ENCODE measurements at regions not wholly inside any gene's neighbourhood (a gene's known extent, or its start where the extent isn't known, plus 50 kb on each side); places are given as distances from the start of the nearest gene placed in this dataset.

- TF ChIP-seq EZH2 (IDR thresholded peaks at IDR 0.05; ENCODE audit: low read depth, unreplicated experiment) (no peak), CTCF (conservative IDR thresholded peaks at IDR 0.05; ENCODE audit: low read depth in 2 of 2) (no peak), REST (IDR thresholded peaks at IDR 0.05; ENCODE audit: unreplicated experiment) (no peak), CREB1 (CRISPR knock-in tag; IDR thresholded peaks at IDR 0.05; ENCODE audit: low read depth) (no peak), POLR2AphosphoS5 (IDR thresholded peaks at IDR 0.05; ENCODE audit: low read depth) (no peak), EZH2phosphoT487 (IDR thresholded peaks at IDR 0.05; ENCODE audit: unreplicated experiment) (no peak), ETS1 (IDR thresholded peaks at IDR 0.05) (no peak)
Observed at GRCh38 chr4:14337892-14338584, 664.2 kb upstream of the CPEB2 start.

All from GM23338 (cell line).